ENCODE measurements at regions not wholly inside any gene's neighbourhood (a gene's known extent, or its start where the extent isn't known, plus 50 kb on each side); places are given as distances from the start of the nearest gene placed in this dataset.

GRCh38 chr6:1191141-1191630, 120.7 kb upstream of the FOXQ1 start:
- Mint-ChIP-seq H3K9me3 (peaks cover 4% of the 10 kb centered on the region), H3K27me3 (ENCODE audit: insufficient read depth, low read depth) (no peaks in the 10 kb centered on the region), H3K27ac (no peak overlapping the region), H3K4me1 (no peaks in the 10 kb centered on the region), H3K4me3 (no peak overlapping the region), H3K36me3 (no peaks in the 10 kb centered on the region)
- Histone ChIP-seq H3K79me2 (ENCODE audit: low read depth) (no peaks in the 10 kb centered on the region), H3K4me1 (no peaks in the 10 kb centered on the region), H4K20me1 (ENCODE audit: low read depth) (no peaks in the 10 kb centered on the region), H3K4me2 (no peak overlapping the region), H3K27me3 (no peaks in the 10 kb centered on the region), H3K36me3 (no peaks in the 10 kb centered on the region), H3F3A (ENCODE audit: low read depth) (no peaks in the 10 kb centered on the region), H3K4me3 (no peak overlapping the region), H2AFZ (replicated peaks) (no peak overlapping the region), H3K27ac (no peak overlapping the region), H3K9me3 (ENCODE audit: low read depth) (peaks cover 5% of the 10 kb centered on the region), H3K9ac (no peak overlapping the region)
- DNase-seq (ENCODE audit: low spot score), result no peak
- TF ChIP-seq, protein P1, sequence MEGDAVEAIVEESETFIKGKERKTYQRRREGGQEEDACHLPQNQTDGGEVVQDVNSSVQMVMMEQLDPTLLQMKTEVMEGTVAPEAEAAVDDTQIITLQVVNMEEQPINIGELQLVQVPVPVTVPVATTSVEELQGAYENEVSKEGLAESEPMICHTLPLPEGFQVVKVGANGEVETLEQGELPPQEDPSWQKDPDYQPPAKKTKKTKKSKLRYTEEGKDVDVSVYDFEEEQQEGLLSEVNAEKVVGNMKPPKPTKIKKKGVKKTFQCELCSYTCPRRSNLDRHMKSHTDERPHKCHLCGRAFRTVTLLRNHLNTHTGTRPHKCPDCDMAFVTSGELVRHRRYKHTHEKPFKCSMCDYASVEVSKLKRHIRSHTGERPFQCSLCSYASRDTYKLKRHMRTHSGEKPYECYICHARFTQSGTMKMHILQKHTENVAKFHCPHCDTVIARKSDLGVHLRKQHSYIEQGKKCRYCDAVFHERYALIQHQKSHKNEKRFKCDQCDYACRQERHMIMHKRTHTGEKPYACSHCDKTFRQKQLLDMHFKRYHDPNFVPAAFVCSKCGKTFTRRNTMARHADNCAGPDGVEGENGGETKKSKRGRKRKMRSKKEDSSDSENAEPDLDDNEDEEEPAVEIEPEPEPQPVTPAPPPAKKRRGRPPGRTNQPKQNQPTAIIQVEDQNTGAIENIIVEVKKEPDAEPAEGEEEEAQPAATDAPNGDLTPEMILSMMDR (IDR thresholded peaks at IDR 0.05), result no peak
- TF ChIP-seq EZH2phosphoT487 (IDR thresholded peaks at IDR 0.05) (no peak), EZH2 (IDR thresholded peaks at IDR 0.05) (no peak)

DNA sequence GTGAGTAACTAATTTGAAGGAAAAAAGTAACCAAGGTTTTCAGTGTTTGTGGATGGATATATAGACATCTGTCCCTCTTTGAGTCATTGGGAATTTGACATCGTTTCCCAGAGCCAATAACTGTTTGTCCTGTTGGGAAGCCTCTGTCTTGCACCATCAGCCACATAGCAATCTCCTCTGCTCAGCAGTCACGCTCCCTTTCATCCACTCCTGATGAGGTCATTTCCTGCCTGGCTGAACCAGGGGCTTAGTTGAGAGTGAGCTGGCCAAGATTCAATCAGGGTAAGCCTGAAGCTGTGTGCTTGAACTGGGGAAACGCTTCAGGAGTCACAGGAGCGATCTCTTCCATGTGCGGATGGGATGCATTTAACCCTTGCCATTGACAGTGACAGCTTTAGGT, 121.5 kb upstream of the FOXQ1 start:
- Histone ChIP-seq H3K27me3 (no peaks in the 10 kb centered on the region), H3K4me1 (no peaks in the 10 kb centered on the region), H3K27ac (no peak overlapping the region), H2AFZ (replicated peaks) (no peak overlapping the region), H3F3A (ENCODE audit: low read depth) (no peaks in the 10 kb centered on the region), H3K4me3 (no peak overlapping the region), H3K9me3 (ENCODE audit: low read depth) (peaks cover 3% of the 10 kb centered on the region), H3K79me2 (ENCODE audit: low read depth) (no peaks in the 10 kb centered on the region), H3K9ac (no peak overlapping the region), H3K4me2 (no peak overlapping the region), H3K36me3 (no peaks in the 10 kb centered on the region), H4K20me1 (ENCODE audit: low read depth) (no peaks in the 10 kb centered on the region)
- H3K9me3 Mint-ChIP-seq, result peaks cover 4% of the 10 kb centered on the region
- H3K27ac Mint-ChIP-seq, result no peak overlapping the region
- no peaks in the 10 kb centered on the region for H3K4me1 Mint-ChIP-seq
- no peaks in the 10 kb centered on the region for H3K27me3 Mint-ChIP-seq (ENCODE audit: insufficient read depth, low read depth)
- TF ChIP-seq, protein P1 (IDR thresholded peaks at IDR 0.05), result no peak
- TF ChIP-seq EZH2 (IDR thresholded peaks at IDR 0.05) (no peak), EZH2phosphoT487 (IDR thresholded peaks at IDR 0.05) (no peak)
- no peak for DNase-seq (ENCODE audit: low spot score)
- no peak overlapping the region for H3K4me3 Mint-ChIP-seq
- H3K36me3 Mint-ChIP-seq, result no peaks in the 10 kb centered on the region

DNA sequence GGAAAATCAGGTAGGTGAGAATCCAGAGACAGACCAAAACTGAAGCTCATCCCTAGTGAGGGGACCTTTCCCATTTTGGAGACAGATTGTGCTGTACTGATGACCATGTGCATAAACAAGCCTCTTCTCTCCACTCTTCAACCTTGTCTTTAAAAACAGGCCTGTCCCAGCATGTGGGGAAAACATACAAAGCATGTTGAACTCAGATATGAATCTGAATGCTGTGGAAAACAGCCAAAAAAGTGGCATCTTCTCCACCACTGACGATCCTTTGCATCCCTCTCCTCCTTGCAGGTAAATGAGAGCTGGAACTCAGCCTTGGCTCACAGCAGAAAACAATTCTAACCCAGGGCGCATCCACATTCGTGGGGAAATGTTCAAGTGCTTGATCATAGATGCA, 123.7 kb upstream of the FOXQ1 start:
- no peaks in the 10 kb centered on the region for H3F3A ChIP-seq (ENCODE audit: low read depth)
- Mint-ChIP-seq H3K27ac (no peak overlapping the region), H3K4me3 (no peak overlapping the region), H3K27me3 (ENCODE audit: insufficient read depth, low read depth) (no peaks in the 10 kb centered on the region), H3K4me1 (no peaks in the 10 kb centered on the region), H3K36me3 (no peaks in the 10 kb centered on the region), H3K9me3 (no peaks in the 10 kb centered on the region)
- H3K4me3 ChIP-seq, result no peak overlapping the region
- no peaks in the 10 kb centered on the region for H3K36me3 ChIP-seq
- H2AFZ ChIP-seq (replicated peaks), result no peak overlapping the region
- no peaks in the 10 kb centered on the region for H3K9me3 ChIP-seq (ENCODE audit: low read depth)
- H3K4me1 ChIP-seq, result no peaks in the 10 kb centered on the region
- DNase-seq (ENCODE audit: low spot score), result no peak
- H3K4me2 ChIP-seq, result no peak overlapping the region
- no peak overlapping the region for H3K9ac ChIP-seq
- H4K20me1 ChIP-seq (ENCODE audit: low read depth), result no peaks in the 10 kb centered on the region
- H3K27ac ChIP-seq, result no peak overlapping the region
- no peaks in the 10 kb centered on the region for H3K79me2 ChIP-seq (ENCODE audit: low read depth)
- TF ChIP-seq EZH2phosphoT487 (IDR thresholded peaks at IDR 0.05), result no peak
- TF ChIP-seq, protein P1 (IDR thresholded peaks at IDR 0.05), result no peak
- no peaks in the 10 kb centered on the region for H3K27me3 ChIP-seq
